Liver (tissue), 8 donors: ENCODE measurements at regions not wholly inside any gene's neighbourhood (a gene's known extent, or its start where the extent isn't known, plus 50 kb on each side); places are given as distances from the start of the nearest gene placed in this dataset.

Experiments
- DNase-seq: peaks from one replicate; pipeline ENCODE4 v3.0.0-alpha.2; 2017; ENCODE audit warnings: low spot score
- H3K27ac ChIP-seq, 2 donors: one replicate each; pipeline ENCODE4 v1.7.0; 2013; ENCODE audit warnings: inconsistent platforms in 2 of 2, low read length in 2 of 2, control low read depth in 1 of 2, low read depth in 1 of 2, mild to moderate bottlenecking in 1 of 2
- H3K27me3 ChIP-seq, 4 donors: one replicate each; pipeline versions ENCODE4 v1.6.1 to v1.7.0; 2013; ENCODE audit warnings: low read length in 3 of 4, inconsistent platforms in 1 of 4, mild to moderate bottlenecking in 1 of 4, moderate library complexity in 1 of 4; ENCODE audit not compliant: control insufficient read depth in 4 of 4, insufficient read depth in 4 of 4
- H3K36me3 ChIP-seq, 4 donors: one replicate each; pipeline versions ENCODE4 v1.6.1 to v1.7.0; 2013; ENCODE audit warnings: low read length in 3 of 4, mild to moderate bottlenecking in 3 of 4, low read depth in 1 of 4, moderate library complexity in 1 of 4; ENCODE audit not compliant: control insufficient read depth in 4 of 4, insufficient read depth in 3 of 4
- H3K4me1 ChIP-seq, 4 donors: one replicate each; pipeline versions ENCODE4 v1.6.1 to v1.7.0; 2013; ENCODE audit warnings: low read length in 3 of 4, mild to moderate bottlenecking in 3 of 4, moderate library complexity in 1 of 4; ENCODE audit not compliant: control insufficient read depth in 4 of 4, insufficient read depth in 4 of 4
- H3K4me3 ChIP-seq, 3 donors: one replicate each; pipeline versions ENCODE4 v1.6.1 to v1.7.0; 2013; ENCODE audit warnings: low read length in 3 of 3, control low read depth in 1 of 3, low read depth in 1 of 3, mild to moderate bottlenecking in 1 of 3
- H3K9ac ChIP-seq, 2 donors: one replicate each; pipeline ENCODE4 v1.7.0; 2013; ENCODE audit warnings: low read length in 2 of 2, mild to moderate bottlenecking in 2 of 2, moderate library complexity in 2 of 2, control low read depth in 1 of 2, low read depth in 1 of 2
- H3K9me3 ChIP-seq, 4 donors: one replicate each; pipeline versions ENCODE4 v1.6.1 to v1.7.0; 2013; ENCODE audit warnings: low read length in 3 of 4; ENCODE audit not compliant: control insufficient read depth in 4 of 4
- ATF3 ChIP-seq: IDR thresholded peaks from 2 replicates; pipeline ENCODE4 v1.6.1; 2016; ENCODE audit warnings: antibody characterized with exemption
- CTCF ChIP-seq: fragments of 150-350 bp; IDR thresholded peaks from 2 replicates; pipeline ENCODE4 v1.5.1; 2017; ENCODE audit warnings: improper control_type of control experiment, low read depth, low read length; ENCODE audit not compliant: missing input control
- EGR1 ChIP-seq, 2 donors: IDR thresholded peaks; 2 replicates each; pipeline ENCODE4 v1.6.1; 2016 to 2018; ENCODE audit warnings: antibody characterized with exemption in 2 of 2, low read depth in 2 of 2
- FOXA1 ChIP-seq: IDR thresholded peaks from 2 replicates; pipeline ENCODE4 v1.6.1; 2016; ENCODE audit warnings: antibody characterized with exemption
- FOXA2 ChIP-seq: IDR thresholded peaks from 2 replicates; pipeline ENCODE4 v1.6.1; 2016; ENCODE audit warnings: antibody characterized with exemption
- GABPA ChIP-seq, 2 donors: IDR thresholded peaks in 1 of 2; conservative IDR thresholded peaks in 1 of 2; 2 replicates each; pipeline ENCODE4 v1.6.1; 2016; ENCODE audit warnings: antibody characterized with exemption in 2 of 2, mild to moderate bottlenecking in 1 of 2, moderate library complexity in 1 of 2
- HNF4A ChIP-seq, 2 donors: conservative IDR thresholded peaks; 2 replicates each; pipeline ENCODE4 v1.6.1; 2016; ENCODE audit warnings: antibody characterized with exemption in 2 of 2, mild to moderate bottlenecking in 2 of 2
- HNF4G ChIP-seq: IDR thresholded peaks from 2 replicates; pipeline ENCODE4 v1.6.1; 2016; ENCODE audit warnings: antibody characterized with exemption
- JUND ChIP-seq, 2 donors: IDR thresholded peaks; 2 replicates each; pipeline ENCODE4 v1.6.1; 2016; ENCODE audit warnings: antibody characterized with exemption in 2 of 2
- MAX ChIP-seq: IDR thresholded peaks from 2 replicates; pipeline ENCODE4 v1.6.1; 2016; ENCODE audit warnings: antibody characterized with exemption
- NR2F2 ChIP-seq: IDR thresholded peaks from 2 replicates; pipeline ENCODE4 v1.6.1; 2016; ENCODE audit warnings: antibody characterized with exemption
- RAD21 ChIP-seq, 2 donors: IDR thresholded peaks; 2 replicates each; pipeline ENCODE4 v1.6.1; 2016; ENCODE audit warnings: antibody characterized with exemption in 2 of 2, mild to moderate bottlenecking in 2 of 2
- RXRA ChIP-seq, 2 donors: IDR thresholded peaks; 2 replicates each; pipeline ENCODE4 v1.6.1; 2017 to 2018; ENCODE audit warnings: antibody characterized with exemption in 2 of 2, mild to moderate bottlenecking in 1 of 2
- YY1 ChIP-seq: IDR thresholded peaks from 2 replicates; pipeline ENCODE4 v1.6.1; 2016; ENCODE audit warnings: antibody characterized with exemption, mild to moderate bottlenecking
- WGBS: extraction: QIAGEN DNeasy Blood & Tissue Kit; methylation state at CpG from one replicate; pipeline ENCODE4 v1.1.7; 2013; 5-methylcytosine and 5-hydroxymethylcytosine counted together
- donor health status: healthy.
- donor health status: healthy.
- donor health status: healthy.
- donor health status: healthy.
- donor health status: healthy.

DNA sequence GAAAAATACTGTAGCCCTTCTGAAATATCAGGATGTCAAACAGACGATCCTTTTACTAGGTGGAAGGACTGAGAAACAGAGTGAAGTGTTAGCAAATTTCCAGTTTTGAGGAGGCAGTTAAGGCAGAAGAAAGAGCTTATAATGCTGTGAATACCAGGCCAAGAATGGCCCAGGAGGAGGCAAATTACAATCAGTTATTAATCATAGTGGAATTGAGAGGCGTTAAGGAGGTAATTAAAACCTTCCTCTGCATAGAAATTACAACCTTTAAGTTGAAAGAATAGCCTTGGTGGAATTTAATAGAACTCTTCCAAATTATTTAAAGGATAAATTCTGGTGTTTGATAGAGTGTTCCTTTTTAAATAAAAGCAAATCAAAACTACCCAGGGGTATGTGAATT is 590.9 kb upstream of the SEL1L start (continued):
- no peak for TF ChIP-seq ATF3
- TF ChIP-seq YY1 = no peak
- no peak for TF ChIP-seq GABPA (IDR thresholded peaks at IDR 0.05 in 1 of 2, conservative IDR thresholded peaks at IDR 0.05 in 1 of 2)
- no peak for TF ChIP-seq JUND (IDR thresholded peaks at IDR 0.05)
- no peak for TF ChIP-seq HNF4G
- TF ChIP-seq RAD21 (IDR thresholded peaks at IDR 0.05) = no peak
- TF ChIP-seq FOXA1 = no peak
- no peak for TF ChIP-seq MAX
- no peak for TF ChIP-seq FOXA2
- TF ChIP-seq EGR1 (IDR thresholded peaks at IDR 0.05; ENCODE audit: low read depth in 2 of 2) = no peak
- no peak for TF ChIP-seq RXRA (IDR thresholded peaks at IDR 0.05)
- no peak for TF ChIP-seq NR2F2

GRCh38 chr14:82126006-82126405 is 592.4 kb upstream of the SEL1L start:
- H3K9me3 ChIP-seq = no peaks in the 10 kb centered on the region
- H3K4me3 ChIP-seq = no peak overlapping the region
- DNase-seq = no peak
- no peaks in the 10 kb centered on the region for H3K4me1 ChIP-seq
- 59% methylated on average over 2 of the region's 2 CpGs for whole genome bisulfite sequencing
- no peaks in the 10 kb centered on the region for H3K27me3 ChIP-seq
- H3K27ac ChIP-seq = no peak overlapping the region
- H3K36me3 ChIP-seq = no peaks in the 10 kb centered on the region
- TF ChIP-seq CTCF (no peak), GABPA (IDR thresholded peaks at IDR 0.05 in 1 of 2, conservative IDR thresholded peaks at IDR 0.05 in 1 of 2) (no peak), FOXA1 (no peak), HNF4A (conservative IDR thresholded peaks at IDR 0.05) (no peak), ATF3 (no peak), JUND (IDR thresholded peaks at IDR 0.05) (no peak), MAX (no peak)
- H3K9ac ChIP-seq = no peak overlapping the region

DNA sequence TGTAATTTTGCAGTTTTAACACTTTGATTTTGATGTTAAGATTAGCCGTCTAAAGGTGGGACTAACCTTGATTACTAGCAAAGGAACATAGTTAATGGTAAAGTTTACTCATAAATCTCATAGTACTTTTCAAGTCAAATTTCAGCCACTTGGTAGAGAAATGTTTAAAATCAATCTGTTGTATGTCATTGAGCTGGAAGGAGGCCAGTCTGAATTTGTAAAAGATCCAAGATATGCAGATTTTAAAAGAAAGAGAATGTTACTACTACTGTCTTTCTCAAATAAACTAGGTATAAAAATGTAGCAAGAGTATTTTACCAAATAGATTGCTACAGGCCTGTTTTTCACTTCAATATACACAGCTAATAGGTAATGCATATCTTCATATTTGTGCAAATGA is 600.8 kb upstream of the SEL1L start:
- no peaks in the 10 kb centered on the region for H3K36me3 ChIP-seq
- H3K27ac ChIP-seq = no peak overlapping the region
- H3K4me1 ChIP-seq = no peaks in the 10 kb centered on the region
- WGBS = 1% methylated on average over 1 of the region's 1 CpG
- H3K9ac ChIP-seq = no peak overlapping the region
- no peak for DNase-seq
- H3K27me3 ChIP-seq = no peaks in the 10 kb centered on the region
- TF ChIP-seq HNF4A (conservative IDR thresholded peaks at IDR 0.05) = no peak
- TF ChIP-seq MAX = no peak
- no peak for TF ChIP-seq YY1
- no peak for TF ChIP-seq CTCF
- no peak overlapping the region for H3K4me3 ChIP-seq
- no peaks in the 10 kb centered on the region for H3K9me3 ChIP-seq
